Right atrium auricular region (tissue), 2 donors: ENCODE measurements at regions not wholly inside any gene's neighbourhood (a gene's known extent, or its start where the extent isn't known, plus 50 kb on each side); places are given as distances from the start of the nearest gene placed in this dataset.

Experiments used
- DNase-seq: peaks from one replicate; pipeline ENCODE4 v3.0.0-alpha.2; 2019; ENCODE audit warnings: low spot score
- H3K27ac ChIP-seq, 2 donors: fragments of 200-600 bp; sonication (generic); 1 replicate in 1 of 2; 2 replicates in 1 of 2; pipeline ENCODE4 v1.5.1; 2016 to 2019
- H3K27me3 ChIP-seq, 2 donors: fragments of 200-600 bp; sonication (generic); one replicate each; pipeline versions ENCODE4 v1.5.1 to v1.6.0; 2017 to 2019
- H3K36me3 ChIP-seq: fragments of 200-600 bp; sonication (generic); one replicate; pipeline ENCODE4 v1.5.1; 2016
- H3K4me1 ChIP-seq, 2 donors: fragments of 200-600 bp; sonication (generic); one replicate each; pipeline versions ENCODE4 v1.5.1 to v1.6.0; 2017 to 2019
- H3K4me3 ChIP-seq, 2 donors: fragments of 200-600 bp; sonication (generic); 1 replicate in 1 of 2; 2 replicates in 1 of 2; pipeline ENCODE4 v1.5.1; 2017 to 2019; ENCODE audit warnings: mild to moderate bottlenecking in 1 of 2, moderate library complexity in 1 of 2
- H3K9me3 ChIP-seq, 2 donors: fragments of 200-600 bp; sonication (generic); one replicate each; pipeline ENCODE4 v1.5.1; 2019
- TF ChIP-seq, protein P1 (sequence below), 2 donors: fragments of 200-600 bp; sonication (generic); IDR thresholded peaks; one replicate each; pipeline ENCODE4 v1.5.1; 2019; ENCODE audit warnings: antibody characterized with exemption in 2 of 2

DNA sequence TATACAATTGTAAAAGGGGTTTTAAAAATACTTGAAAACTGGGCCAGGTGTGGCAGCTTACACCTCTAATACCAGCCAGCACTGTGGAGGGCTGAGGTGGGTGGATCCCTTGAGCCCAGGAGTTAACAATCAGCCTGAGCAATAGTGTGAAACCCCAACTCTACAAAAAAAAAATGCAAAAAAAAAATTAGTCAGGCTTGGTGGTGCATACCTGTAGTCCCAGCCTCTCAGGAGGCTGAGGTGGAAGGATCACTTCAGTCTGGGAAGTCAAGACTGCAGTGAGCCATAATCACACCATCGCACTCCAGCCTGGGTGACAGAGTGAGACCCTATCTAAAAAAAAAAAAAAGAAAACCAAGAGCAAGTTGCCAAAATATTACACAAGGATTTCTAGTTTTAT, 182.7 kb downstream of the UBE2E3 start:
- no peak overlapping the region for H3K27ac ChIP-seq
- TF ChIP-seq, protein P1, sequence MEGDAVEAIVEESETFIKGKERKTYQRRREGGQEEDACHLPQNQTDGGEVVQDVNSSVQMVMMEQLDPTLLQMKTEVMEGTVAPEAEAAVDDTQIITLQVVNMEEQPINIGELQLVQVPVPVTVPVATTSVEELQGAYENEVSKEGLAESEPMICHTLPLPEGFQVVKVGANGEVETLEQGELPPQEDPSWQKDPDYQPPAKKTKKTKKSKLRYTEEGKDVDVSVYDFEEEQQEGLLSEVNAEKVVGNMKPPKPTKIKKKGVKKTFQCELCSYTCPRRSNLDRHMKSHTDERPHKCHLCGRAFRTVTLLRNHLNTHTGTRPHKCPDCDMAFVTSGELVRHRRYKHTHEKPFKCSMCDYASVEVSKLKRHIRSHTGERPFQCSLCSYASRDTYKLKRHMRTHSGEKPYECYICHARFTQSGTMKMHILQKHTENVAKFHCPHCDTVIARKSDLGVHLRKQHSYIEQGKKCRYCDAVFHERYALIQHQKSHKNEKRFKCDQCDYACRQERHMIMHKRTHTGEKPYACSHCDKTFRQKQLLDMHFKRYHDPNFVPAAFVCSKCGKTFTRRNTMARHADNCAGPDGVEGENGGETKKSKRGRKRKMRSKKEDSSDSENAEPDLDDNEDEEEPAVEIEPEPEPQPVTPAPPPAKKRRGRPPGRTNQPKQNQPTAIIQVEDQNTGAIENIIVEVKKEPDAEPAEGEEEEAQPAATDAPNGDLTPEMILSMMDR (IDR thresholded peaks at IDR 0.05): no peak
- H3K4me1 ChIP-seq: no peaks in the 10 kb centered on the region
- H3K36me3 ChIP-seq: no peaks in the 10 kb centered on the region
- H3K4me3 ChIP-seq: no peak overlapping the region
- H3K9me3 ChIP-seq: no peaks in the 10 kb centered on the region
- DNase-seq: no peak
- H3K27me3 ChIP-seq: no peaks in the 10 kb centered on the region

DNA sequence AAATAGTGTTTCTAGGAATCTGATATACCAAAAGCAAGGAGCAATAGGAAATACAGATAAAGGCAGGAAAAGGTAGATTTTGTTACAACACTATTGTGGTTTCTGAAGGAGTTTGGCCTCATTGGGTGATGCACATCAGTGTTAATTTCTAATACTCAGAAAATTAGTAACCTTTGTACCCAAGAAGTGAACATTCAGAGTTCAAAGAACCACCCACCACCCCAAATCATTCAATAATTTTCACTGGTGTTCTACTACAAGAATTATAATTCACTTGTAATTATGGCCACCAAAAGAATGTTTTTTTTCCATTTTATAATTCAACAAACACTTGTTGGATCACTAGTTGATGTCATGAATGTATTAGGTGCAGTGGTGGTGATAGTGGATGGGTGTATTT, 183.3 kb downstream of the UBE2E3 start:
- Histone ChIP-seq H3K36me3 (no peaks in the 10 kb centered on the region), H3K4me1 (no peaks in the 10 kb centered on the region), H3K27me3 (no peaks in the 10 kb centered on the region), H3K27ac (no peak overlapping the region), H3K4me3 (no peak overlapping the region), H3K9me3 (no peaks in the 10 kb centered on the region)
- DNase-seq: no peak
- TF ChIP-seq, protein P1 (IDR thresholded peaks at IDR 0.05): no peak

DNA sequence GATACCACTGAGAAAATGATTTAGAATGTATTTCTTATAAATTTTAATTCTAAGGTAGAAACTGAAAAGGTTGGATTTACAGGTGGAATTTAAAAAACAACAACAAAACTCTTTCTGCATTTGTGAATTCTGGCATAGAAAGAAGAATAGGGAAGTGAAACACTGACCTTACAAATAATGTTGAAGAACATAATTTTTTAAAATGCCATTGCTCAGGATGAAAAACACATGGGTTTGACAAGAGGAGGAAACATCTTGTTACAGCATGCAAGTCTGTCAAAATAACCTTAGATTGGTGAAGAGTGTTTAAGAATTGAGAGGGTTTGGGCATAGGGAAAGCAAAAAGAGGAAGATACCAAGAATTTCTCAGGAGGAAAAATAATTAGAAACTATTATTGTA, 184.3 kb downstream of the UBE2E3 start:
- H3K4me1 ChIP-seq: no peaks in the 10 kb centered on the region
- no peak overlapping the region for H3K27ac ChIP-seq
- no peak for DNase-seq

DNA sequence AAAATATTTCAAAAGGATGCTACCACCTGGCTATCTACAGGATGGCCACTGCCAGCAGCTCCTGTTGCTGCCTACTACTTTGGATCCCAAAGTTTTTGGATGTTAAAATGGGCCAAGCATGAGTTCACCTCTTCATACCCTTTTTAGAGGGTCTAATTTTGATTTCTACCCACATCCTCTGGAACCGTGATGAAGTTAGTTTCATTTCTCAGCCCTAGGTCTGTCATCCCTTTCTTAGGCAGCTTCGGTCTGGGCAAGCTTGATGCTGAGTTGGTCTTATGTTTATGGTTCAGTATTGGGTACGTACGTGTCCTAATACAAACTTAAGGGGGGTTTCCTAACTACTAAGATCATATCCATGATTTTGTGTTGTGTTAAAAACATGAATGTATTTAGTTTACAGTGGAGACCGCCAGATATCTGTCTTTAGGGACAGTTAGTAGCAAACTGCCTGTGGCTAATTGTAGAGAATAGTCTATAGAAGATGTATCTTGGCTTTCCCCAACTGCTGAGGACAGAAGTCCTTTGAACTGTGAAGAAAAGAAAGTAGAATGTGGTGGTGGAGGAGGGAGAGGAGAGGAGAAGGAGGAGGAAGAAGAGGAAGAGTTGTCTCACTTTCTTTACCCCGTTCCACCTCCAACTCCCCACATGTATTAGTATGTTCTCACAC, 184.9 kb downstream of the UBE2E3 start:
- TF ChIP-seq, protein P1 (IDR thresholded peaks at IDR 0.05): no peak
- Histone ChIP-seq H3K27ac (no peak overlapping the region), H3K9me3 (no peaks in the 10 kb centered on the region), H3K4me3 (no peak overlapping the region), H3K27me3 (no peaks in the 10 kb centered on the region), H3K4me1 (no peaks in the 10 kb centered on the region), H3K36me3 (no peaks in the 10 kb centered on the region)
- no peak for DNase-seq

More for the DNA sequence above, 184.3 kb downstream of the UBE2E3 start:
- no peaks in the 10 kb centered on the region for H3K27me3 ChIP-seq
- H3K36me3 ChIP-seq: no peaks in the 10 kb centered on the region
- TF ChIP-seq, protein P1 (IDR thresholded peaks at IDR 0.05): no peak
- H3K9me3 ChIP-seq: no peaks in the 10 kb centered on the region
- H3K4me3 ChIP-seq: no peak overlapping the region

DNA sequence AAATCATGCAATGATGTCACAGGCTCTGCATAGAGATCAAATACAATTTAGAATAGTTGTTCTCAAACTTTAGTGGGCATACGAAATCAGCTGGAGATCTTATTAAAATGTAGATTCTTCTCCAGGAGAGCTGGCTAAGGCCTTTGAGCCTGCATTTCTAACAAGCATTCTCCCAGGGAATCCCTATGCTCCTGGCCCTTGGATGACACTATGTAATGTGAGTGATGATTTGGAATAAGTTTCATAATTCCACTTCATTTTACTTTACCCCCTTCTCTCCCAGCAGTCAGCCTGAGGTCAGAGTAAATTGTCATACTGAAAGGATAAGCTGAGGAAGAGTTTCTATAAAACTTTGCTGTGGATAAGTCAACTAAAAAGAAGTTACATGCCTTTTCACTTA, 189.1 kb downstream of the UBE2E3 start:
- Histone ChIP-seq H3K27me3 (no peaks in the 10 kb centered on the region), H3K4me3 (no peak overlapping the region), H3K36me3 (no peaks in the 10 kb centered on the region), H3K4me1 (no peaks in the 10 kb centered on the region), H3K9me3 (no peaks in the 10 kb centered on the region), H3K27ac (no peak overlapping the region)
- no peak for DNase-seq
- TF ChIP-seq, protein P1 (IDR thresholded peaks at IDR 0.05): no peak

DNA sequence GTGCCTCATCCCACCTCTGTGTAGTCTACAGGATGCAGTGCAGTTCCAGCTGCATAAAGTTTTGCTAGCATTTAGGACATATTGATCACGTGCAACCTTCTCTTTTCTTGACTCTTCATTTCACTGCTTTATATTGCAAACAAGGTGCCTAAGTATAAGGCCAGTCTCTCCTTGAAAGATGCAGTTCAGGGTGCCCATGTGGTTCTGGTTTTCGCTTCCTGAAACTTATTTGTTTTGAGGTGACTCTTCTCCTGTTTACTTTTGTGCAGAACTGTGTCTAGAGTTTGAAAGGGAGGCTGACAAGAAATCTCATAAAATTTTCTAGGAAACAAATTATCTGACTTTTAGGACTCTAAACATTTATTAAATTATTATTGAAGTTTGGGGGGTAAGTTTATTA, 189.9 kb downstream of the UBE2E3 start:
- Histone ChIP-seq H3K27ac (no peak overlapping the region), H3K4me1 (no peaks in the 10 kb centered on the region), H3K9me3 (no peaks in the 10 kb centered on the region), H3K27me3 (no peaks in the 10 kb centered on the region), H3K4me3 (no peak overlapping the region), H3K36me3 (no peaks in the 10 kb centered on the region)
- no peak for DNase-seq
- TF ChIP-seq, protein P1 (IDR thresholded peaks at IDR 0.05): no peak
